ENCODE measurements at regions not wholly inside any gene's neighbourhood (a gene's known extent, or its start where the extent isn't known, plus 50 kb on each side); places are given as distances from the start of the nearest gene placed in this dataset.

DNA sequence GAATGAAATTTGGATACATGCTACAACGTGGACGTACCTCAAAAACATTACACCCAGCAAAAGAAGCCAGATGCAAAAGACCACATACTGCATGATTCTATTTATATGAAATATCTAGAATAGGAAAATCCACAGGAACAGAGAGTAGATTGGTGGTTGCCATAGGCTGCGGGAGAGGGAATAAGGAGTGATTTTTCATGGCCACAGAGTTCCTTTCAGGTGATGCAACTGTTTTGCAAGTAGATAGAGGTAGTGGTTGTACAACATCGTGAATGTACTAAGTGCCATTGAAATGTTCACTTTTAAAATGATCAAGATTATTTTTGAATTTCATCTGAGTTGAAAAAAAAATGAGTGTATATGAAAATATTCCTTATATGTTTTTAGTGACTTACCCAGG lies 115.3 kb upstream of the RUNX1 start:
- TF ChIP-seq TCF7L2 (IDR thresholded peaks at IDR 0.05; ENCODE audit: low read depth, low read length), result no peak
- TF ChIP-seq, protein P1, sequence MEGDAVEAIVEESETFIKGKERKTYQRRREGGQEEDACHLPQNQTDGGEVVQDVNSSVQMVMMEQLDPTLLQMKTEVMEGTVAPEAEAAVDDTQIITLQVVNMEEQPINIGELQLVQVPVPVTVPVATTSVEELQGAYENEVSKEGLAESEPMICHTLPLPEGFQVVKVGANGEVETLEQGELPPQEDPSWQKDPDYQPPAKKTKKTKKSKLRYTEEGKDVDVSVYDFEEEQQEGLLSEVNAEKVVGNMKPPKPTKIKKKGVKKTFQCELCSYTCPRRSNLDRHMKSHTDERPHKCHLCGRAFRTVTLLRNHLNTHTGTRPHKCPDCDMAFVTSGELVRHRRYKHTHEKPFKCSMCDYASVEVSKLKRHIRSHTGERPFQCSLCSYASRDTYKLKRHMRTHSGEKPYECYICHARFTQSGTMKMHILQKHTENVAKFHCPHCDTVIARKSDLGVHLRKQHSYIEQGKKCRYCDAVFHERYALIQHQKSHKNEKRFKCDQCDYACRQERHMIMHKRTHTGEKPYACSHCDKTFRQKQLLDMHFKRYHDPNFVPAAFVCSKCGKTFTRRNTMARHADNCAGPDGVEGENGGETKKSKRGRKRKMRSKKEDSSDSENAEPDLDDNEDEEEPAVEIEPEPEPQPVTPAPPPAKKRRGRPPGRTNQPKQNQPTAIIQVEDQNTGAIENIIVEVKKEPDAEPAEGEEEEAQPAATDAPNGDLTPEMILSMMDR (IDR thresholded peaks at IDR 0.05), result no peak
